ENCODE measurements at regions not wholly inside any gene's neighbourhood (a gene's known extent, or its start where the extent isn't known, plus 50 kb on each side); places are given as distances from the start of the nearest gene placed in this dataset.

- in situ Hi-C loops (cut with HindIII; ENCODE audit: low pct_ligation_motif_present, low sequenced_read_pairs), result no loop called here
- H3K36me3 ChIP-seq (replicated peaks), result no peaks in the 10 kb centered on the region
- TF ChIP-seq, protein P1, sequence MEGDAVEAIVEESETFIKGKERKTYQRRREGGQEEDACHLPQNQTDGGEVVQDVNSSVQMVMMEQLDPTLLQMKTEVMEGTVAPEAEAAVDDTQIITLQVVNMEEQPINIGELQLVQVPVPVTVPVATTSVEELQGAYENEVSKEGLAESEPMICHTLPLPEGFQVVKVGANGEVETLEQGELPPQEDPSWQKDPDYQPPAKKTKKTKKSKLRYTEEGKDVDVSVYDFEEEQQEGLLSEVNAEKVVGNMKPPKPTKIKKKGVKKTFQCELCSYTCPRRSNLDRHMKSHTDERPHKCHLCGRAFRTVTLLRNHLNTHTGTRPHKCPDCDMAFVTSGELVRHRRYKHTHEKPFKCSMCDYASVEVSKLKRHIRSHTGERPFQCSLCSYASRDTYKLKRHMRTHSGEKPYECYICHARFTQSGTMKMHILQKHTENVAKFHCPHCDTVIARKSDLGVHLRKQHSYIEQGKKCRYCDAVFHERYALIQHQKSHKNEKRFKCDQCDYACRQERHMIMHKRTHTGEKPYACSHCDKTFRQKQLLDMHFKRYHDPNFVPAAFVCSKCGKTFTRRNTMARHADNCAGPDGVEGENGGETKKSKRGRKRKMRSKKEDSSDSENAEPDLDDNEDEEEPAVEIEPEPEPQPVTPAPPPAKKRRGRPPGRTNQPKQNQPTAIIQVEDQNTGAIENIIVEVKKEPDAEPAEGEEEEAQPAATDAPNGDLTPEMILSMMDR (IDR thresholded peaks at IDR 0.05; ENCODE audit: low read depth, low read length, missing control alignments), result no peak
- H3K27me3 ChIP-seq (replicated peaks), result no peaks in the 10 kb centered on the region
- no peak for DNase-seq
- no peak overlapping the region for H3K4me3 ChIP-seq (ENCODE audit: low read depth, low read length)
- no peak overlapping the region for H3K27ac ChIP-seq
Measured at GRCh38 chr4:187171706-187172339, 448.2 kb upstream of the FAT1 start.

DNA sequence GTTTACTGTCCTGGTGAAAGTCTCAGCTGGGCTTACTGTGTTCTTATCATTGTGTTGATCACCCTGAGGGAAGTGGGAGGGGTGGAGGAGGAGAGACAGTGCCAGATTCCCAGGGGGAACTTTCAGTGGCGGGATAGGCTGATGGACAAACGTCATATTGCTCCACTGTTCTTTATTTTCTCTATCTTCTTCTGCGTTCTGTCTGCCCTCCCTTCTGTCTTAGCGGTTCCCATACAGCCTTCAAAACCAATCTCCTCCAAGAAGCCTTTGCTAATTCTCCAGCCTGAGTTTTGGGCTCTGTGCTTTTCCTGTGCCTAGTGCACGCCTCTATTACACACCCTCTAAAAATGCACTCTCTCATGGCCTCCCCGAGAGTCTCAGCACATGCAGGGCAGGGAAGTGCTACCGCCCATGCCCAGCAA, 448.7 kb upstream of the FAT1 start:
- Histone ChIP-seq H3K27ac (peak overlapping the region; percentile 41), H3K27me3 (replicated peaks) (no peaks in the 10 kb centered on the region), H3K36me3 (replicated peaks) (no peaks in the 10 kb centered on the region), H3K4me3 (ENCODE audit: low read depth, low read length) (no peak overlapping the region)
- TF ChIP-seq, protein P1 (IDR thresholded peaks at IDR 0.05; ENCODE audit: low read depth, low read length, missing control alignments), result no peak
- in situ Hi-C loops (cut with HindIII; ENCODE audit: low pct_ligation_motif_present, low sequenced_read_pairs), result no loop called here
- peak; percentile 69 for DNase-seq

- Histone ChIP-seq H3K4me3 (ENCODE audit: low read depth, low read length) (no peak overlapping the region), H3K27ac (no peak overlapping the region), H3K36me3 (replicated peaks) (no peaks in the 10 kb centered on the region), H3K27me3 (replicated peaks) (no peaks in the 10 kb centered on the region)
- no peak for DNase-seq
- in situ Hi-C loops (cut with HindIII; ENCODE audit: low pct_ligation_motif_present, low sequenced_read_pairs), result no loop called here
- TF ChIP-seq, protein P1 (IDR thresholded peaks at IDR 0.05; ENCODE audit: low read depth, low read length, missing control alignments), result no peak
Measured at GRCh38 chr4:187174749-187175148, 451.1 kb upstream of the FAT1 start.

GRCh38 chr4:187175197-187175596, 451.5 kb upstream of the FAT1 start:
- no peak overlapping the region for H3K27ac ChIP-seq
- H3K4me3 ChIP-seq (ENCODE audit: low read depth, low read length), result no peak overlapping the region
- no peaks in the 10 kb centered on the region for H3K27me3 ChIP-seq (replicated peaks)
- in situ Hi-C loops (cut with HindIII; ENCODE audit: low pct_ligation_motif_present, low sequenced_read_pairs), result no loop called here
- H3K36me3 ChIP-seq (replicated peaks), result no peaks in the 10 kb centered on the region
- peak; percentile 9 for DNase-seq
- TF ChIP-seq, protein P1 (IDR thresholded peaks at IDR 0.05; ENCODE audit: low read depth, low read length, missing control alignments), result peak; percentile 53

- H3K27me3 ChIP-seq (replicated peaks), result no peaks in the 10 kb centered on the region
- DNase-seq, result no peak
- no peaks in the 10 kb centered on the region for H3K36me3 ChIP-seq (replicated peaks)
- in situ Hi-C loops (cut with HindIII; ENCODE audit: low pct_ligation_motif_present, low sequenced_read_pairs), result no loop called here
- H3K27ac ChIP-seq, result no peak overlapping the region
- TF ChIP-seq, protein P1 (IDR thresholded peaks at IDR 0.05; ENCODE audit: low read depth, low read length, missing control alignments), result no peak
- H3K4me3 ChIP-seq (ENCODE audit: low read depth, low read length), result no peak overlapping the region
Measured at GRCh38 chr4:187176261-187176910, 452.7 kb upstream of the FAT1 start.
